HG03558 (cell line): ENCODE measurements at regions not wholly inside any gene's neighbourhood (a gene's known extent, or its start where the extent isn't known, plus 50 kb on each side); places are given as distances from the start of the nearest gene placed in this dataset.
"Not testable (repeated sequence)": the region's sequence is repeated elsewhere in the genome, so short reads cannot be mapped to it uniquely, and the experiment has no call there.

Source experiments
- ATAC-seq: cut with Tn5 transposase; IDR thresholded peaks from one replicate; pipeline ENCODE4 v1.9.1; 2021; ENCODE audit warnings: moderate number of reproducible peaks; ENCODE audit not compliant: unreplicated experiment; ENCODE audit errors: extremely low read depth

DNA sequence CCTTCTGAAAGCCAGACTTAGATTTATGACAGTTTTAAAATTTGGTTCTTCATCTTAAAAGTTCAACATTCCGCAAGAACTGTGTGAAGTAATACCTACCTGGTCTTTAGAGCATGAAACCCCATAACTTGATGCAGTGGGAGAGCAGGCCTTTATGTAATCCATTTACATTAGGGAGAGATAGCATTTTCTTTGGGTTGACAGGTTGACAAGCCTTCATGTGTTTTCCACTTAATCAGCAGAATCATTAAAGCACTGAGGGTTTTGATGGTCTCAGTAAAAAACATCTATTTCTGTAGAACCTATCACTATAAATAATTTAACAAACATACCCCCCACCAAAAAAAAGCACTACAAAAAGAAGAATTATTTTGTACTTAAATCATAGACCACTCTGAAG, 121.6 kb upstream of the KIF2A start:
- ATAC-seq: no peak

DNA sequence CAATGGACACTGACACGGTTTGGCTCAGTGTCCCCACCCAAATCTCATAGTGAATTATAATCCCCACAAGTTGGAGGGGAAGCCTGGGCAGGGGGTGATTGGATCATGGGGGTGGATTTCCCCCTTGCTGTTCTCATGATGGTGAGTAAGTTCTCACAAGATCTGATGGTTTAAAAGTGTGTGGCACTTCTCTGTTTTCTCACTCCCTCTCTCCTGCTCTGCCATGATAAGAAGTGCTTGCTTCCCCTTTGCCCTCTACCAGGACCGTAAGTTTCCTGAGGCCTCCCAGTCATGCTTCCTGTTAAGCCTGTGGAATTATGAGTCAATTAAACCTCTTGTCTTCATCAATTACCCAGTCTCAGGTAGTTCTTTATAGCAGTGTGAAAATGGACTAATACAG, 115.8 kb upstream of the KIF2A start:
- ATAC-seq: no peak

DNA sequence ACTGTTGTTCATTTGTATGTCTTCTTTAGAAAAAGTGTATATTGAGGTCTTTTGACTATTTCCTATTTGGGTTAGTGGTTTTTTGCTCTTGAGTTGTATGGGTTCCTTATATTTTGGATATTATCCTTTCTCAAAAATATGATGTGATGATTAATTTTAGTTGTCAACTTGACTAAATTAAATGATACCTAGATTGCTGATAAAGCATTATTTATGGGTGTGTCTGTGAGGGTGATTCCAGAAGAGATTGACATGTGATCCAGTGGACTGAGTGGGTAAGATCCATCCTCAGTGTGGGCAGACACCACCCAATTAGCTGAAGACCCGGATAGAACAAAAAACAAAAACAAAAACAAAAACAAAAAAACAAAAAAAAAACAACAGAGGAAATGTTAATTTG, 115.1 kb upstream of the KIF2A start:
- ATAC-seq: no peak

DNA sequence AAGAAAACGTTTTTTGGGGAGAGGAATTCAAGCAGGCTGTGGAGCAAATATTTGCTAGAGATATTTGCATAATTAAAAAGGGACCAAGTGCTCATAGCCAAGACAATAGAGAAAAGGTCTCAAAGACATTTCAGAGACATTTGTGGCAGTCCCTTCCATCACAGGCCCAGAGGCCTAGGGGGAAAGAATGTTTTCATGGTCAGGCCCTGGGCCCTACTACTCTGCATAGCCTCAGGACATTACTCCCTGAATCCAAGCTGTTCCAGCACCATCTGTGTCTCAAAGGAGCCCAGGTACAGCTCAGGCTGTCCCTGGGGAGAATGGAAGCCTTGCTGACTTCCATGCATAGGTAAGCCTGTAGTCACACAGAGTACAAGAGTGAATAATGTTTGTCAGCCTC, 113.0 kb upstream of the KIF2A start:
- no peak for ATAC-seq

DNA sequence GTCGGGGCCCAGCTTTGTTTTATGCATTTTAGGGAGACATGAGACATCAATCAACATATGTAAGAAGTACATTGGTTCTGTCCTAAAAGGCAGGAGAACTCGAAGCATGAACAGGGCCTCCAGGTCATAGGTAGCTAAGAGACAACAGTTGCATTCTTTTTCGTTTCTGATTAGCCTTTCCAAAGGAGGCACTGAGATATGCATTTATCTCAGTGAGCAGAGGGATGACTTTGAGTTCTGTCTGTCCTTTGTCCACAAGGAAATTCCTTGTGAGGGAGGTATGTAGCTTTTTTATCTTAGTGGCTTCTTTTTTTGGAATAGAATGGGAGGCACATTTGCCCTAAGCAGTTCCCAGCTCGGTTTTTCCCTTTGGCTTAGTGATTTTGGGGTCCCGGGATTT, 109.5 kb upstream of the KIF2A start:
- not testable (repeated sequence) for ATAC-seq

DNA sequence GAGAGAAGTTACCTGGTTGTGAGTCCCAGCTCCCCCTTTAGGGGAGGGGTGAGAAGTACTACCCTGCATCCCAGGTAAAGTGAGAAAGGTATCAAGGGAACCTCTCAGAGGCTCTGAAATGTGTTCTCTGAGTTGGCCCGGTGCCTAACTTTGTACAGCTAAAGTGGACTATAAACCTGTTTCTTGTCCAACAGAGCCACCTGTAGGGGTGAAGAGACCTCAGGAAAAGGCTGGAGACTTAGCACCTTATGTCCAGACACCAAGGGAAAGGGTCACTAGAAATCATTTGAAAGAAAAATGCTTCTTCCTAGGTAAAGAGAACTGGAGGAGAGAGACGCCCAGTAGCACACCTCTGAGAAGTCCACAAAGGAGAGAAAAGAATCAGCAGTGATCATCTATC, 108.3 kb upstream of the KIF2A start:
- ATAC-seq: no peak

DNA sequence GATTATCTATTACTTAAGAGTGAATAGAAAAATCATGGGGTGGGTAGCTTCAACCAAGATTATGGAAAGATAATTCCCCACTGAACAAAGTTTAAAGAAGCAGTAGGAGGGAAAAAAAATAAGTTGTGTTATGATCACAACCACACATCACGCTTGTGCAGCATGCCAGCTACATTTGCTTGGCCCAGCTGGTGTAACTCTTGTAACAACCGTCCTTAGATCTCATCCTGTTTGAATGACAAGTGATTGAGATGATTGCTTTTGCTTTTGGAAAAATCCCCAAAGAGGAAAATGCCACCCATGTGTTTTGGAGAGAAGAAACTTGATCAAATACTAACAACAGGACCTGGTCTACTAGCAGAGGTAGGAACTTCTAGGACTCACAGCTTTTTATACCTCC, 107.6 kb upstream of the KIF2A start:
- no peak for ATAC-seq

DNA sequence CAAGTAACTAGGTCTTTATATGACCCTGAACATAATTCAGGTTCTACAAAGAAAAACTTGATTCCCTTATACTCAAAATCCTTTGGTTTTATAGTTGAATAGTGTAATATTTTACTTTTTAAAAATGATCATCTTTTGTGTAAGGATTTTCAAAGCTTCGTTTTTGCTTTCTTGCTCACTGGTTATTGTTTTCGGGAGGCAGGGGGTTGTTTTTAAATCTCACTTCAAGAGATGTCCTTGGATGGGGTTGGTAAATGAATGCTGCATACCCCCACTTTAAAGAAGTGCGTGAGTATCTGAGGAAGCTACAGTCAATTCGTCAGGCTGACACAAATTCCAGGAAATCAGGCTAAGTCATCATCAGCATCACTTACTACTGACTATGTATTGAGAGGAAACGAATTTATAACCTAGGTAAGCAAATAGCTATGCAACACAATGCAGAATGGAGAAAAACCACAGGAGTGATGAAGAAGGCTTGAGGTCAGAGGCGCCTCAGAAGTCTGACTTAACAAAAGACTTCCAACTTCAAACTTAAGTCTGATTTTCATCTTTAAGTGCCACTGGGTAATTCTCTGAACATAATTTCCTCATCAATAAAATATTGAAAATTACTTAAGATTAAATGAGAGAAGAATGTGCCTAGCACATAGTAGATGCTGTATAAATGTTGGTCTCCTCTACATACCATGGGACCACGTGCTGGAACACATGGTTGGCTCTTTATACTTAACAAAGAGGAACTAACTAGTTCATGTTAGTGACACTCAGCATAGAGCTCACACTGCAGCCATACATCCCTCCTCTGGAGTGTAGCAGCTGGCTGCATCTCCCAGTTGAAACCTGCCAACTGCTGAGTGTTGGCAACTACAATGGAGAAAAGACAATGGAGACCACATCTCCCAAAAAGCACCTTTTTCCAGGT, 106.0 kb upstream of the KIF2A start:
- no peak for ATAC-seq

DNA sequence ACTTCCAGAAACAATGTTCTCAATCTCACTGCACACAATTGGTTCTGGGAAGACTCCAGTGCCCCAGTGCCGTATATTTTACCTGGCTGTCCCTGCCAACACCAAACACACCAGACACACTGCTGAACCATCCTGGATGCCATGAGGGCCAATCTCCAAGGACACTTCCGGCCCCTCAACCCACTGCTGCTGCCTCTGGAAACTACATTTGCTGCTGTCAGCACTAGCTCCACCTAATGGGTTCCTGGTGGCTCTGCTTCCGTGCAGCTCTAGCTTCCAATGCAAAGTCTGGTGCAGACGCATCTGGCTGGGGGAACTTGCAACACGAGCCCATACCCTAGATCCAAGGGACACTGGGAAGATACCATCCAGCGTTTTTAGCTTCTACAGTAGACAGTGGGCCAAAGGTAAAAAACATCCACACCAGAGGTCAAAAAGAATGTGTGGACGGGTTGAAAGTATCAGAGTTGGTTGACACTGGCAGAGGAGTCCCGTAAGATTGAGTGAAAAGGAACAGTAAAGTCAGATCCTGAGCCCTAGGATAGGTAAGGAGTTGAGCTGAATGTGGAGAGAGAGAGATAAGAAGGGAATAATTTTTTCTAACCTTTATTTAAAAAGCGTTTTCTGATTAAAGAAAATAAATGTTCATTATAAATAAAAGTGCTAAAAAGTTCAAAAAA, 99.7 kb upstream of the KIF2A start:
- ATAC-seq: no peak

DNA sequence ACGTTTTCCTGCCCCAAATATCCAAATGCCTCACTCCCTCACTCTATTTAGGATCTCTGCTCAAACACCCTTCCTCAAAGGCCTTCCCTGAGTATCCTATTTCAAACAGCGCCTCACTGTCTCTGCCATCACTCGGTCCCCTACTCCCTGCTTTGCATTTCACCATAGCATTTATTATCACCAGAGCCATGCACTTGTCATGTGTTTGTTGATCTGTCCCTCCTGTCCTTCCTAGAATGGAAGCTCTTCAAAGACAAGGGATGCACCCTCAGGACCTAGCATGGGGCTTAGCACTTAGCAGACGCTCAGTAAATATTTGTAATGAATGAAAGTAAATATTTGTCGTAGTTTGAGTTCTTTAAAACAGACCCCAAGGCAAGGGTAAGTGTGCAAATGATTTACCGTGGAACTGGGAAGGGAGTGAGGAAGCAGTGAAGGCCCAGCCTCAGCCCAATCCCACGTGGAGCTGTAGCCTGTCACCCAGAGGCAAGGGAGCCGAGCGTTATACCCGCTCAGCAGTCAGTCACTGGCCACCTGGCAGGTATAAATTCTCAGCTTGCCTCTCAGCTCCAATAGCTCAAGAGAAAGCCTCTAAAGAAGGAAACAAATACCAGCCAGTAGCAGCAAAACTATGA, 97.7 kb upstream of the KIF2A start:
- no peak for ATAC-seq

DNA sequence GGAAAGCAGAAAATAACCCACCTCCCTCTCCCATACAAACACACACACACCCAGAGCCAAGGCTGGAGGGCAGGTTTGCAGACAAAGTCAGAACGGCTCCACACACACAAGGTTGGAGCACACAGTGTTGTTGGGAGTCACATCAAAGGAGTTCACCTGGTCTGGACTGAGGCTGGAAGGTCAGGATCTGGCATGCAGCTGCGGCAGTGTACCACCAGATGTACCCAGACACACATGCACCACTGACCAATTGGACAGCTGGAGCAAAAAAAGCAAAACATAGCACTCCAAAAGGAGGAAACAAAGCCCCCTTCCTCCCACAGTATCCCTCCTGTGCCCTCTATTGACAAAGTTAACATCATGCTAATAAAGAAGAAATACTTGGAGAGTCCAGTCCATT, 94.6 kb upstream of the KIF2A start:
- no peak for ATAC-seq

DNA sequence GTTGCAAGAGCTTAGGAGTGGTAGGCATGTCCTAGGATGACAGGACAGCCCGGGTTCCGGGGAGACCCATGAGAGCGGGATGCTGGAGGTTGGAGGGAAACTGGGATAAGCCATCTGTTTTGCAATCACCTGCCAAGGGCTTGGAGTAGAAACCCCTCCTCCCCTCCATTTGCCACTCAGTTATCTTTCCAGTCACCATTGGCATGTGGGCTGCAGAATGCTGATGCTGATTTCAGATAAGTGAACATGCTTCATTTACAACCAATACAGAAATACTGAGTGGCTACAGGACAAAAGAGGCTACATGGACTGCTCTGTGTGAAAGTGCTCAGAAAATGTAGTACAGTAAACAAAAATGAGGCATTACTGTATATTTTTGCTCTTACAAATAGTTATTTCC, 93.4 kb upstream of the KIF2A start:
- no peak for ATAC-seq

DNA sequence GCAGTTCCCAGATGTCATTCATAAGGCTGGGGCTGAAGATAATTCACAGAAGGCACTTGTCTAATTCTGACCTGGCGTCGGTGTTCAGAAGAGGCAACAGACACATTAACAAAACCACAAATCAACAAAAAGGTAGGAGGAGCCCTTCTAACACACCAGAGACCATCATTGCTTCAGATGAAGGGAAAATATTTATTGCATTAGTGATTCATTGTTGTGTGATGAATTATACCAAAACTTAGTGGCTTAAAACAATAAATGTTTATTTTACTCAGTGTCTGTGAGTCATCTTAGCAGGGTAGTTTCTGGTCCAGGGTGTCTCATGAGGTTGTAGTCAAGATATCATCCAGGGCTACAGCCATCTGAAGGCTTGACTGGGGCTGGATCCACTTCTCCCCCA, 91.3 kb upstream of the KIF2A start:
- ATAC-seq: no peak

DNA sequence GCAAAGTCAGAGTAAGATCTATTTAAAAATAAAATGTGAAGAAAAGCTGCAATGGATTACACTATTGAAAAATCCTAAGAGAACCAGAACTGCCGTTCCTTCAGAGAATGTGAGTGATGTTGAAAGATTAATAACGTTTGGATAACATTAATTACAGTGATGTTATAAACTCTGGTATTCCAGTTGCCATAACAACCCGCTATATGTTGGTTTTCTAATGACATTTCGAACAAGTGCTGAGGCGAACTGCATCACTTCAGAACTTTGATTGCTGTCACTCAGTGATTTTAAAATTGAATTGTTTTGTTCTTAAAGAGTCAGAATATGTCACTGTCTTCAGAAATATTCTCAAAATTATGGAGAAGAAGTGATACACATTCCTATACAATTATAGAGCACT, 89.4 kb upstream of the KIF2A start:
- not testable (repeated sequence) for ATAC-seq

DNA sequence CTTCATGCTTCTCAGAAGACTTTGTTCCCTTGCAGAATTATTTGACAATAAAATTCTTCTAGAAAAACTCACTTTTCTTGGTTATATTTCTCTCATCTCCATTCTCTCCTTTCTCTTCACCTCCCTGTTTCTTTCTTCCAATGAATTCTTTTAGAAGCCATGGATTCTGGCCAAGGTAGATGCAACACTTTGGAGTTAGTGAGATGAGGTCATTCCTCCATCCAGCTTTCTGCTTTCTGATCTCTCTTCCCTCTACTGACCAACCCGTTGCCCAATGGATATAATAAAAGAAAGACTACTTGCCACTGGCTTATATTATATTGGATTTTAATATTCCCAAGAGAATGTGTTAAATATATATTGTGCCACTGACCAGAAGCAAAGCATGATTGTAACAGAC, 88.9 kb upstream of the KIF2A start:
- not testable (repeated sequence) for ATAC-seq

DNA sequence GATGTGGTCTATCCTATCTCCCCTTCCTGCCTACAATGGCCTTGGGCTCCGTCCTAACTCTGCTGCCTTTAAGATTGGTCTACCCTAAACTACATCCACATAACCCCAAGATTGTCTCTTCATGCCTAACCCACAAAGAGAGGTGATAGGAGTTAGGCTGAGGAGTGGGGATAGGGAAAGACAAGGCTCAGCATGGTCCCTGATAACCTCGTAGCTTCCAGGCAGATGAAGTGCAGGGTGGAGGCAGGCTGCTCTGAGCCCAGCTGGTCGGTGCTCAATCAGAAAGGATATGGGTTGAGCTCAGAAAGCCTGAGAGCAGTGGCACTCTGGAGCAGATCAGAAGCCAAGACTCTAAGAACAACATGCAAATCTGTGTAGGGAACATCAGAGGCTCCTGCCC, 87.1 kb upstream of the KIF2A start:
- ATAC-seq: not testable (repeated sequence)

DNA sequence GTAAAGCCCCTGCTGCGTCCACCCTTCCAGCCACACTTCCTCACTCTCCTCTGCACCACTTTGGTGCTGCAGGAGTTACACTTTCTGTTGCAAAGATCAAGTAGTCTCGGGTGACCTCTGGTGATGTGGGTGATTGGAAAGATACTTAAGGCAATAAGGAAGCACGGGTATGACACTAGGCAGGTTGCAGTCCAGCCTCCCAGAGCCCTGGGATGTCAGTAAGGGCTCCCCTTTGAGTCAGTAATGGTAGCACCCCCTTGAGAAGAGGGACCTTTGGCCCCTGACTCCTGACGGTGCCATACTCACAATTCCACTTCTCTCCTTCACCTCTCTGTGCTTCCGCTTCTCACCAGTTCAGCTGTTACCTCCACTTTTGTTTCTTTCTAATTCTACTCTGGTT, 84.1 kb upstream of the KIF2A start:
- ATAC-seq: not testable (repeated sequence)

DNA sequence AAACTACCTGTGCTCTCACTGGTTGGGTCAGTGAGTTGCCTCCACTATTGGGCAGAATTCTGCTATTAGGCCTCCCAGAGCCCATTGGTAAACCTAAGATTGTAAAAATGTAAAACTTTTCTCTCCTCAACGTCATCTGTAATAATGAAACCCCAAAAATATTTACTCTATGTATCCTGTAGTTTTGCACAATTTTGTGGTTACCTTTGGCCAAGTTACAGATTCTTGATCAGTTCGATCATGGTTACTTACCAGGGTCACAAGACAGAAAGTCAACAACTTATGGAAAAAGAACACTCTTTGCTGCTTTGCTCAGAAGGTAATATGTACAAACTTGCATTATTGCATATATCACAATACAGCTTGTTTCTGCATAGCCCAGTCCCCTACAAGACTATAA, 83.7 kb upstream of the KIF2A start:
- not testable (repeated sequence) for ATAC-seq

DNA sequence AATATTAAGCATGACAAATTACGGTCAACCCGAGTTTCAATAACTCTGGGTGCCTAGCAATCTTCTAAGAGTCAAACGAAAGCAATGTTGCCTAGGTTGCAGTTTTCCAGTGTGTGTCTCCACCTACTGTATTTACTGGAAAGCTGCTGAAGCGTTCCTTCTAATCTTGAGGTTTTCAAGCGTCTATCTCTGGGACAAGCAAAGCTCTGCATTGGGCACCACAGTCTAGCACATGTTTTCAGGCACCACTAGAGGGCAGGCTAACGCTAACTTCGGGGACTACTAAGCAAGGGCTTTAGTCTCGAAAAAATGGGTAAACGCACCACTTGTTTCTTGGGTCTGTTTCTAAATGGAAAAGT, 82.7 kb upstream of the KIF2A start:
- ATAC-seq: peak; percentile 81

DNA sequence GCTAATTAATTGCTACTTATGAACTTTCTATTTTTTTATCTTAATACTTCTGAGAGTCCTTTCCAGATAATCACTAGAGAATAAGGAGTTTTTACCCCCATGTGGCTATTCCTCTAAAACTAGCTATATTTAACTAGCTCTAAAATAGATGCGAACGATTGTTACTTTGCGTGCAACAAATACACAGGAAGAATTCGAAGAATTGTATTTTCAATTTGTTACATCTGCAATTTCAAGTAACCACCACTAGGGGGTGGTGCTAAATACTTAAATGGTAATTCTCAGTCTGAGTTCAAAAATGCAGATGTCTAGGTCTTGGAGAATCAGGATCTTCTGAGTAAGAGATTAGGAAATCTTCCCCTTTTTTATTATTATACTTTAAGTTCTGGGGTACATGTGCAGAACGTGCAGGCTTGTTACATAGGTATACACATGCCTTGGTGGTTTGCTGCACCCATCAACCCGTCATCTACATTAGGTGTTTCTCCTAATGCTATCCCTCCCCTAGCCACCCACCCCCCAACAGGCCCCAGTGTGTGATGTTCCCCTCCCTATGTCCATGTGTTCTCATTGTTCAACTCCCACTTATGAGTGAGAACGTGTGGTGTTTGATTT, 80.9 kb upstream of the KIF2A start:
- ATAC-seq: not testable (repeated sequence)

DNA sequence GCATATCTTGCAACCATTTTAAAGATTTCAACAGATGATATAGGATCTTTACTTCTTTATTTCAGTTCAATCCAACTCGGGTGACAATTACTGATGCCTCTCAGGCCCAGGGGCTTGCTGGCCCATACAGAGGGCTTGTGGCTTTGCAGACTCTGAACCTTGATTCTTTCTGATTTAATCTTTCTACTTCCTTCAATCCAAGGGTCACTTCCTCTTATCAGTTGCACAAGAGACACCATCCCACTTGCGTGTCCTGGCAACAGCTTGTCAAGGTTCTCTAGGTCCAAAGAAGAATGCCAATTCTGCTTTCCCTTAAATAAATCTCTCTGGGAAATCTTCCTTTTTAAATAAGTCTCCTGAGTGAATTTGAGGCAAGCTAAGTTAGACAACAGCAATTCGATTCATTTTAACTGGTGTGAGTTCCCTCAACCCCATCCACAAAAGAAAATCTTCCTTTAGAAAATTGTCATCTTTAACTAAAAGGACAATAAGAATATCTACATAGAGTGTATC, 75.1 kb upstream of the KIF2A start:
- ATAC-seq: not testable (repeated sequence)
